Mononuclear cell (primary cell): ENCODE measurements at regions not wholly inside any gene's neighbourhood (a gene's known extent, or its start where the extent isn't known, plus 50 kb on each side); places are given as distances from the start of the nearest gene placed in this dataset.

ENCODE experiments used
- H3K27me3 ChIP-seq: 2 replicates; pipeline ENCODE4 v1.6.0; 2011; ENCODE audit warnings: low read length, control low read depth; ENCODE audit not compliant: insufficient read depth
- H3K4me1 ChIP-seq: 2 replicates; pipeline ENCODE4 v1.5.1; 2011; ENCODE audit warnings: mild to moderate bottlenecking, low read length, control low read depth; ENCODE audit not compliant: insufficient read depth
- H3K4me3 ChIP-seq: 2 replicates; pipeline ENCODE4 v1.5.1; 2011; ENCODE audit warnings: mild to moderate bottlenecking, low read length, moderate library complexity
- H3K9me3 ChIP-seq: 2 replicates; pipeline ENCODE4 v1.5.1; 2011; ENCODE audit warnings: low read depth, mild to moderate bottlenecking, control low read depth, low read length

GRCh38 chr12:128150961-128151360, 116.0 kb upstream of the TMEM132C start:
- no peaks in the 10 kb centered on the region for H3K9me3 ChIP-seq
- no peaks in the 10 kb centered on the region for H3K4me1 ChIP-seq
- H3K27me3 ChIP-seq, result no peaks in the 10 kb centered on the region
- H3K4me3 ChIP-seq, result no peak overlapping the region

DNA sequence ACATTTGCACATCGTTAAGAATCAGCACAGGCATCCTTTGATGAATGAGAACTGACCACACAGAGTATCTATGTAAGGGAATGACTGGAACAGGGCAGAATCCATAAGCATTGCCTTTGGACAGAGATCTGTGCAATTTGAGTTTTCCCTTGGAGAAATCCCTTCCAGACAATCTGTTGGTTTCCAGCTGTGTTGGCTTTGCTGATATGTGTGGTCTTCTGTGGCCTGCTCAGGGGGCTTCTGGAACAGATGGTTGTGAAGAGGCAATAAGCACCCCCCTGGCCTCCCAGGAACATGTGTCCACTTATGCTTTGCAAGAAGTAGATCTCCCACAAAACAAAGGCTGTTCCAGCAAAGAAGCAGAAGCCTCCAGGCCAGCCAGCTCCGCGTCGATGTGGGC, 111.4 kb upstream of the TMEM132C start:
- no peaks in the 10 kb centered on the region for H3K9me3 ChIP-seq
- no peak overlapping the region for H3K4me3 ChIP-seq
- H3K4me1 ChIP-seq, result no peaks in the 10 kb centered on the region
- H3K27me3 ChIP-seq, result no peaks in the 10 kb centered on the region

- Histone ChIP-seq H3K4me1 (no peaks in the 10 kb centered on the region), H3K9me3 (no peaks in the 10 kb centered on the region), H3K4me3 (no peak overlapping the region), H3K27me3 (no peaks in the 10 kb centered on the region)
Measured at GRCh38 chr12:128163086-128163485, 103.9 kb upstream of the TMEM132C start.

- H3K9me3 ChIP-seq, result no peaks in the 10 kb centered on the region
- no peaks in the 10 kb centered on the region for H3K27me3 ChIP-seq
- no peak overlapping the region for H3K4me3 ChIP-seq
- no peaks in the 10 kb centered on the region for H3K4me1 ChIP-seq
Measured at GRCh38 chr12:128164533-128164932, 102.4 kb upstream of the TMEM132C start.

- no peaks in the 10 kb centered on the region for H3K9me3 ChIP-seq
- no peaks in the 10 kb centered on the region for H3K4me1 ChIP-seq
- no peak overlapping the region for H3K4me3 ChIP-seq
Measured at GRCh38 chr12:128165387-128165786, 101.6 kb upstream of the TMEM132C start.

GRCh38 chr12:128168273-128168672, 98.7 kb upstream of the TMEM132C start:
- Histone ChIP-seq H3K4me1 (no peaks in the 10 kb centered on the region), H3K9me3 (no peaks in the 10 kb centered on the region), H3K4me3 (no peak overlapping the region)

More at GRCh38 chr12:128165387-128165786, 101.6 kb upstream of the TMEM132C start:
- H3K27me3 ChIP-seq, result no peaks in the 10 kb centered on the region

DNA sequence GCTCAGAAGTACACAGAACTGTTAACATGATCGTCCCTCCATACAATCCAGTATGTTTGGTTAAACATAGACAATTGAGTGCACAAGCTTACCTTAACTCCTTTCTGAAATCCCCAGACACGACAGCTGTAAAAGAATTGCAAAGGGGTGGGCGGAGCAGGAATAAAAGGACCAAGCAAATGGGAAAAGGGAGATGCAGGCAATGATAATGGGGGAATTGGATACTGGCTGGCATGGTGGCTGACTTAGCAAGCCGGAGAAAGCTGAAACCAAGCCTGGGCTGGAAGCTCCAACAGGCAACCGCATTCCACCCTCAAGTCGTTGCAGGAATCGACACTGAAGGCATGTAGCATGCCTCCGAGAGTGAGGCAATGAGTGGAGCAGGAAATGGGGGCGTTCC, 96.8 kb upstream of the TMEM132C start:
- Histone ChIP-seq H3K27me3 (no peaks in the 10 kb centered on the region), H3K9me3 (no peaks in the 10 kb centered on the region), H3K4me1 (no peaks in the 10 kb centered on the region), H3K4me3 (no peak overlapping the region)

More at GRCh38 chr12:128168273-128168672, 98.7 kb upstream of the TMEM132C start:
- H3K27me3 ChIP-seq, result no peaks in the 10 kb centered on the region

DNA sequence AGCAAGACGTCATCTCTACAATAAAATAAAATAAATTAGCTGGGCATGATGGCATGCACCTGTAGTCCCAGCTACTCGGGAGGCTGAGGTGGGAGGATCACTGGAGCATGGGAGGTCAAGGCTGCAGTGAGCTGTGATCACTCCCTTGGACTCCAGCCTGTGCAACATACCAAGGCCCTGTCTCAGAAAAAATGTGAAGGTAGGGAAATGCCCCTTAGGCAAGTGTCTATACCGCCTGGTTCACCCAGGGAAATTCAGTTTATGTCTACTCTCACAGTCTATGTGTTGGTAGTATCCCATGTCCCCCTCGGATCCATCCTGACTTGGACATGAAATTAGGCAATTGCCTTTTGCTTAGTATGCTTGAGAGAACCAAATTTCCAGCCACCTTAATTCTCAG, 88.4 kb upstream of the TMEM132C start:
- Histone ChIP-seq H3K27me3 (no peaks in the 10 kb centered on the region), H3K4me3 (no peak overlapping the region), H3K9me3 (no peaks in the 10 kb centered on the region), H3K4me1 (no peaks in the 10 kb centered on the region)

- H3K9me3 ChIP-seq, result no peaks in the 10 kb centered on the region
- no peaks in the 10 kb centered on the region for H3K4me1 ChIP-seq
- no peaks in the 10 kb centered on the region for H3K27me3 ChIP-seq
- H3K4me3 ChIP-seq, result no peak overlapping the region
Measured at GRCh38 chr12:128178966-128179365, 88.0 kb upstream of the TMEM132C start.

- no peaks in the 10 kb centered on the region for H3K9me3 ChIP-seq
- no peak overlapping the region for H3K4me3 ChIP-seq
- no peaks in the 10 kb centered on the region for H3K27me3 ChIP-seq
- no peaks in the 10 kb centered on the region for H3K4me1 ChIP-seq
Measured at GRCh38 chr12:128180166-128180565, 86.8 kb upstream of the TMEM132C start.

- H3K9me3 ChIP-seq, result no peaks in the 10 kb centered on the region
- no peaks in the 10 kb centered on the region for H3K4me1 ChIP-seq
- no peak overlapping the region for H3K4me3 ChIP-seq
- no peaks in the 10 kb centered on the region for H3K27me3 ChIP-seq
Measured at GRCh38 chr12:128190052-128190451, 76.9 kb upstream of the TMEM132C start.

GRCh38 chr12:128190614-128191013, 76.4 kb upstream of the TMEM132C start:
- no peaks in the 10 kb centered on the region for H3K27me3 ChIP-seq
- no peaks in the 10 kb centered on the region for H3K9me3 ChIP-seq
- no peak overlapping the region for H3K4me3 ChIP-seq
- no peaks in the 10 kb centered on the region for H3K4me1 ChIP-seq

GRCh38 chr12:128191380-128191779, 75.6 kb upstream of the TMEM132C start:
- no peak overlapping the region for H3K4me3 ChIP-seq
- H3K4me1 ChIP-seq, result no peaks in the 10 kb centered on the region
- no peaks in the 10 kb centered on the region for H3K27me3 ChIP-seq
- no peaks in the 10 kb centered on the region for H3K9me3 ChIP-seq

- H3K4me3 ChIP-seq, result no peak overlapping the region
- H3K4me1 ChIP-seq, result no peaks in the 10 kb centered on the region
- no peaks in the 10 kb centered on the region for H3K27me3 ChIP-seq
- H3K9me3 ChIP-seq, result peaks cover 5% of the 10 kb centered on the region
Measured at GRCh38 chr12:128204711-128205110, 62.3 kb upstream of the TMEM132C start.

DNA sequence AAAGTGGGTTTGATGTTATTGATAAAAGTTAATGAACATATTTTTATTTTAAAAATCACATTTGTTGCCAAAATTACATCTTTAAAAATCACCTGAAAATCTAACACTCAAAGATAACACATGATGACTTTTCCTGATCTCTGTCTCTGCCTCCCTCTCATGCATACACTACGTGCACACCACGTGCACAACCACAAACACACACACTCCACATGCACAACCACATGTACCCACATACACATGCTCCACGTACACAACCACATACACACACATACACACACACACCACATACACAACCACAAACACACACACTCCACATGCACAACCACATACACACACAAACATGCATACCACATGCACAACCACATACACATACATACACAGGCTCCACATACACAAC, 61.8 kb upstream of the TMEM132C start:
- Histone ChIP-seq H3K9me3 (peaks cover 5% of the 10 kb centered on the region), H3K4me3 (no peak overlapping the region)

DNA sequence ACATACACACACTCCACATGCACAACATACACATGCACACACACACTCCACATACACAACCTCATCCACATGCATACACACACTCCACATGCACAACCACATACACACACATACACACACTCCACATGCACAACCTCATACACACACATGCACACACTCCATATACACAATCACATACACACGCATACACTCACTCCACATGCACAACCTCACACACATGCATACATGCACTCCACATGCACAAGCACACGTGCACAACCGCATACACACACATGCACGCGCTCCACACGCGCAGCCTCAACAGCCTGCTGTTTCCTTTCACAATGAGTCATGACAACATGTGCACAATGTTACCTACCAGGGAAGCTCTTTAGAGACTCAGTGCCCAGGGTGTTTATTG, 61.2 kb upstream of the TMEM132C start:
- H3K4me3 ChIP-seq, result no peak overlapping the region
- H3K27me3 ChIP-seq, result no peaks in the 10 kb centered on the region
- H3K9me3 ChIP-seq, result peaks cover 5% of the 10 kb centered on the region
- no peaks in the 10 kb centered on the region for H3K4me1 ChIP-seq

More for the DNA sequence above, 61.8 kb upstream of the TMEM132C start:
- no peaks in the 10 kb centered on the region for H3K27me3 ChIP-seq
- H3K4me1 ChIP-seq, result no peaks in the 10 kb centered on the region
